Gastrocnemius medialis (tissue), 4 donors: ENCODE measurements at regions not wholly inside any gene's neighbourhood (a gene's known extent, or its start where the extent isn't known, plus 50 kb on each side); places are given as distances from the start of the nearest gene placed in this dataset.

Source experiments
- POLR2A ChIP-seq, 2 donors: fragments of 450-650 bp; IDR thresholded peaks; one replicate each; pipeline ENCODE4 v1.6.1; 2017; ENCODE audit warnings: antibody characterized with exemption in 2 of 2, mild to moderate bottlenecking in 2 of 2, moderate library complexity in 2 of 2
- TF ChIP-seq, protein P1 (sequence below), 5 experiments: fragments of 450-650 bp in 3 of 5; fragments of 200-600 bp in 2 of 5; sonication (generic) in 2 of 5; IDR thresholded peaks in 4 of 5; conservative IDR thresholded peaks in 1 of 5; 1 replicate in 4 of 5; 2 replicates in 1 of 5; pipeline ENCODE4 v1.5.1; 2016 to 2019; ENCODE audit warnings: antibody characterized with exemption in 5 of 5, mild to moderate bottlenecking in 3 of 5, moderate library complexity in 3 of 5

DNA sequence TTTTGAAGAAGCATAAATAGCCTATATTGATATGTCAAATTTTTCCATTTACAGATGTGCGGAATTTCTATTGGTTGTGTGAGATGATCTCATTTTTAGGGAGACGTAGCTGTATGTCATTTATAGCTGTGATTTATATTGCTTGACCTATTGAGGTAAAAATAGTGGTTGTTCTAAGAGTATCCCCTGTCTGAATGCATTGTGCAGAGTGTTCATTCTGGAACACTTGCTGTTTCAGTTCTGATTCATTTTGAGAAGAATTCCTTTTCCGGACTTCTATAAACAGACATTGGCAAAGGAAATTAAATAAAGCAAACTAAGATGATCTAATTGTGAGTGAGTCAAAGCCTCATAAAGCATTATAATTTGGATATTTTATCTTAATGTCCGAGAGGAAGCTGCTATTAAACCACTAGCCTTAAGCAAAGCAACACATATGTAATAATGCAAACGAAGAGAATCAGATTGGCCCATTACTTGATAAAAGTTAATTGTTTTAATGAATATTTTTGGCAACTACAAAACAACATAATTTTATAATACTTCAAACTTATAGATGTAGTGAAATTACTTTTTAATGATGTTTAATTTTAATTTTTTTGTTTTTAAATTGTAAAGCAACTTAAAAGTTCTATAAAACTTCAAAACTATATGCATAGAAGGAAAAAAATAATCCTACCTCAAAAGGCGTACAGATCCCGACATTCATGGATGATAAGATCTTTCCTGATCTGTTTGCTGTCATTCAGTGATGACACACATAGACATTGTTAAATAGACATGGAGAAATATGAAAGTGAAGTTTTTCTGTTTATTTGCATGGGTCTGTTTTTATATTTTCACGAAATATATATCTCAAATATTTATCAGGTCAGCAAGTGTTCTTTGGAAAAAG is 942.6 kb upstream of the SLC10A2 start:
- TF ChIP-seq, protein P1, sequence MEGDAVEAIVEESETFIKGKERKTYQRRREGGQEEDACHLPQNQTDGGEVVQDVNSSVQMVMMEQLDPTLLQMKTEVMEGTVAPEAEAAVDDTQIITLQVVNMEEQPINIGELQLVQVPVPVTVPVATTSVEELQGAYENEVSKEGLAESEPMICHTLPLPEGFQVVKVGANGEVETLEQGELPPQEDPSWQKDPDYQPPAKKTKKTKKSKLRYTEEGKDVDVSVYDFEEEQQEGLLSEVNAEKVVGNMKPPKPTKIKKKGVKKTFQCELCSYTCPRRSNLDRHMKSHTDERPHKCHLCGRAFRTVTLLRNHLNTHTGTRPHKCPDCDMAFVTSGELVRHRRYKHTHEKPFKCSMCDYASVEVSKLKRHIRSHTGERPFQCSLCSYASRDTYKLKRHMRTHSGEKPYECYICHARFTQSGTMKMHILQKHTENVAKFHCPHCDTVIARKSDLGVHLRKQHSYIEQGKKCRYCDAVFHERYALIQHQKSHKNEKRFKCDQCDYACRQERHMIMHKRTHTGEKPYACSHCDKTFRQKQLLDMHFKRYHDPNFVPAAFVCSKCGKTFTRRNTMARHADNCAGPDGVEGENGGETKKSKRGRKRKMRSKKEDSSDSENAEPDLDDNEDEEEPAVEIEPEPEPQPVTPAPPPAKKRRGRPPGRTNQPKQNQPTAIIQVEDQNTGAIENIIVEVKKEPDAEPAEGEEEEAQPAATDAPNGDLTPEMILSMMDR (IDR thresholded peaks at IDR 0.05 in 4 of 5, conservative IDR thresholded peaks at IDR 0.05 in 1 of 5): no peak
- TF ChIP-seq POLR2A (IDR thresholded peaks at IDR 0.05): no peak
